ENCODE measurements at regions not wholly inside any gene's neighbourhood (a gene's known extent, or its start where the extent isn't known, plus 50 kb on each side); places are given as distances from the start of the nearest gene placed in this dataset.

DNA sequence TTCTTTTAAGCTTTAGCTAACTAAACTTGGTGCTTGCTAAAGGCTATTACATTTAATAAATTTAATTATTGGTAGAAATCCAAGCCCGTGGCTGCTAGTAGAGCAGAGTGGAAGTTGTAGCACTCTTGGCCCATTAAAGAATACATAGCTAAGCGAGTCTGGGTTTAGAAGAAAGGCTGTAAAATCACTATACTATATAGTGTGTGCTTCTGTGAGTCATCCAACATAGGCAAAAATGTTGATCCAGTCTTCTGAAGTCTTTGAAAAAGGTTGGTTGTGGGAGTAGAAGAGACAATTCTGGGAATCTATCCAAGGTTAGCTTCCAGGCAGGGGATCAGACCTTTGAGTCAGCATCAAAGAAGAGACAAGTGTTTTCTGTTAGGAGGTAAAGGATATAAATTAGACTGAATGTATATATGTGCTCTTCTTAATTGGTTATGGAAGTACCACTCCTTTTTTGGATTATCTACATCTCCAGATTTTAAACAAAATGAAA, 664.2 kb downstream of the NXPH1 start:
- H3K4me3 ChIP-seq = no peak overlapping the region
- no peaks in the 10 kb centered on the region for H3F3A ChIP-seq (ENCODE audit: insufficient read depth, low read depth)
- H3K36me3 ChIP-seq (ENCODE audit: low read depth) = no peaks in the 10 kb centered on the region
- no peaks in the 10 kb centered on the region for H4K20me1 ChIP-seq (ENCODE audit: insufficient read depth)
- DNase-seq = no peak
- ChIA-PET CTCF (no interaction called here), POLR2A (ENCODE audit: unreplicated experiment) (no interaction called here)
- no peaks in the 10 kb centered on the region; the same call in 1 of the 2 replicates for H3K9me2 ChIP-seq (ENCODE audit: insufficient read depth)
- H2AFZ ChIP-seq = no peak overlapping the region
- H3K27me3 ChIP-seq (ENCODE audit: insufficient read depth, low read depth) = no peaks in the 10 kb centered on the region
- no peaks in the 10 kb centered on the region for H3K4me1 ChIP-seq (replicated peaks; ENCODE audit: insufficient read depth)
- TF ChIP-seq, protein P1, sequence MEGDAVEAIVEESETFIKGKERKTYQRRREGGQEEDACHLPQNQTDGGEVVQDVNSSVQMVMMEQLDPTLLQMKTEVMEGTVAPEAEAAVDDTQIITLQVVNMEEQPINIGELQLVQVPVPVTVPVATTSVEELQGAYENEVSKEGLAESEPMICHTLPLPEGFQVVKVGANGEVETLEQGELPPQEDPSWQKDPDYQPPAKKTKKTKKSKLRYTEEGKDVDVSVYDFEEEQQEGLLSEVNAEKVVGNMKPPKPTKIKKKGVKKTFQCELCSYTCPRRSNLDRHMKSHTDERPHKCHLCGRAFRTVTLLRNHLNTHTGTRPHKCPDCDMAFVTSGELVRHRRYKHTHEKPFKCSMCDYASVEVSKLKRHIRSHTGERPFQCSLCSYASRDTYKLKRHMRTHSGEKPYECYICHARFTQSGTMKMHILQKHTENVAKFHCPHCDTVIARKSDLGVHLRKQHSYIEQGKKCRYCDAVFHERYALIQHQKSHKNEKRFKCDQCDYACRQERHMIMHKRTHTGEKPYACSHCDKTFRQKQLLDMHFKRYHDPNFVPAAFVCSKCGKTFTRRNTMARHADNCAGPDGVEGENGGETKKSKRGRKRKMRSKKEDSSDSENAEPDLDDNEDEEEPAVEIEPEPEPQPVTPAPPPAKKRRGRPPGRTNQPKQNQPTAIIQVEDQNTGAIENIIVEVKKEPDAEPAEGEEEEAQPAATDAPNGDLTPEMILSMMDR (conservative IDR thresholded peaks at IDR 0.05) = no peak
- no peak for TF ChIP-seq EZH2 (IDR thresholded peaks at IDR 0.05; ENCODE audit: low read depth)
- no peak overlapping the region for H3K4me2 ChIP-seq
- no peaks in the 10 kb centered on the region for H3K9me3 ChIP-seq (ENCODE audit: insufficient read depth, low read depth)
- no peak overlapping the region for H3K27ac ChIP-seq
- BruUV-seq (replicated peaks) = no TSS peak
- intact Hi-C loops (cut with micrococcal nuclease; ENCODE audit: unreplicated experiment) = no loop called here
- no peaks in the 10 kb centered on the region for H3K79me2 ChIP-seq (ENCODE audit: low read depth)

DNA sequence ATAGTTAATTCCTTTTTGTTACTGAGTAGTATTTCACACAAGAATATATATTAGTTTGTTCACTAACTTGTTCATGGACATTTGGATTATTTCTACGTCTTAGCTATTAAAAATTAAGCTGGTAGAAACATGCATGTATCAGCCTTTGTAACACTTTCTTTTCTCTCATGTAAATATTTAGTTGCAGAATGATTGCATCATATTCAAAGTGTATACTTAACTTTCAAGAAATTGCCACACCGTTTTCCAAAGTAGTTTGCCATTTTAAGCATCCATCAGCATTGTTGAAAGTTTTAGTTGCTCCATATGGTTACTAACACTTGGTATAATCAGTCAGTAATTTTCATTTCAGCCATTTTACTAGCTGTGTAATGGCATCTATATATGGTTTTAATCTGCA, 666.9 kb downstream of the NXPH1 start:
- Histone ChIP-seq H3K27me3 (ENCODE audit: insufficient read depth, low read depth) (no peaks in the 10 kb centered on the region), H3K27ac (no peak overlapping the region), H2AFZ (no peak overlapping the region), H3K9me3 (ENCODE audit: insufficient read depth, low read depth) (no peaks in the 10 kb centered on the region), H3K4me2 (no peak overlapping the region), H4K20me1 (ENCODE audit: insufficient read depth) (no peaks in the 10 kb centered on the region), H3K9me2 (ENCODE audit: insufficient read depth) (no peaks in the 10 kb centered on the region), H3K4me1 (replicated peaks; ENCODE audit: insufficient read depth) (no peaks in the 10 kb centered on the region), H3K36me3 (ENCODE audit: low read depth) (no peaks in the 10 kb centered on the region), H3F3A (ENCODE audit: insufficient read depth, low read depth) (no peaks in the 10 kb centered on the region), H3K79me2 (ENCODE audit: low read depth) (no peaks in the 10 kb centered on the region), H3K4me3 (no peak overlapping the region)
- intact Hi-C loops (cut with micrococcal nuclease; ENCODE audit: unreplicated experiment) = no loop called here
- no peak for DNase-seq
- TF ChIP-seq EZH2 (IDR thresholded peaks at IDR 0.05; ENCODE audit: low read depth) = no peak
- TF ChIP-seq, protein P1 (conservative IDR thresholded peaks at IDR 0.05) = no peak
- no TSS peak for BruUV-seq (replicated peaks)
- ChIA-PET POLR2A (ENCODE audit: unreplicated experiment) (no interaction called here), CTCF (no interaction called here)

- Histone ChIP-seq H3K27ac (no peak overlapping the region), H3K9me2 (ENCODE audit: insufficient read depth) (no peaks in the 10 kb centered on the region), H3K9me3 (ENCODE audit: insufficient read depth, low read depth) (no peaks in the 10 kb centered on the region), H3K4me3 (no peak overlapping the region), H3K4me2 (no peak overlapping the region), H3K79me2 (ENCODE audit: low read depth) (no peaks in the 10 kb centered on the region), H3K4me1 (replicated peaks; ENCODE audit: insufficient read depth) (no peaks in the 10 kb centered on the region), H3F3A (ENCODE audit: insufficient read depth, low read depth) (no peaks in the 10 kb centered on the region), H2AFZ (no peak overlapping the region), H3K27me3 (ENCODE audit: insufficient read depth, low read depth) (no peaks in the 10 kb centered on the region), H4K20me1 (ENCODE audit: insufficient read depth) (no peaks in the 10 kb centered on the region), H3K36me3 (ENCODE audit: low read depth) (no peaks in the 10 kb centered on the region)
- intact Hi-C loops (cut with micrococcal nuclease; ENCODE audit: unreplicated experiment) = no loop called here
- TF ChIP-seq, protein P1 (conservative IDR thresholded peaks at IDR 0.05) = no peak
- CTCF ChIA-PET = no interaction called here
- no TSS peak for BruUV-seq (replicated peaks)
- DNase-seq = no peak
- POLR2A ChIA-PET (ENCODE audit: unreplicated experiment) = no interaction called here
These were observed 669.4 kb downstream of the NXPH1 start for GRCh38 chr7:9102846-9103245.
